GM10266 (cell line): ENCODE measurements at regions not wholly inside any gene's neighbourhood (a gene's known extent, or its start where the extent isn't known, plus 50 kb on each side); places are given as distances from the start of the nearest gene placed in this dataset.
"Not testable (repeated sequence)": the region's sequence is repeated elsewhere in the genome, so short reads cannot be mapped to it uniquely, and the experiment has no call there.

Experiments used
- DNase-seq: peaks from one replicate; pipeline ENCODE4 v3.0.0; 2012; ENCODE audit errors: extremely low spot score
- CTCF ChIP-seq: IDR thresholded peaks from 2 replicates; pipeline ENCODE4 v1.5.1; 2012; ENCODE audit warnings: mild to moderate bottlenecking, low read depth; ENCODE audit not compliant: control insufficient read depth, insufficient read depth; ENCODE audit errors: missing control alignments

GRCh38 chr7:156376317-156376716 is 264.3 kb upstream of the RNF32 start:
- TF ChIP-seq CTCF, result no peak

GRCh38 chr7:156374335-156374734 is 266.2 kb upstream of the RNF32 start:
- TF ChIP-seq CTCF, result no peak
- no peak for DNase-seq

More at GRCh38 chr7:156376317-156376716, 264.3 kb upstream of the RNF32 start:
- no peak for DNase-seq

GRCh38 chr7:156369929-156370328 is 270.6 kb upstream of the RNF32 start:
- not testable (repeated sequence) for DNase-seq

GRCh38 chr7:156368053-156368843 is 272.3 kb upstream of the RNF32 start:
- no peak for TF ChIP-seq CTCF

GRCh38 chr7:156363751-156364150 is 276.8 kb upstream of the RNF32 start:
- DNase-seq, result no peak
- no peak for TF ChIP-seq CTCF

More at GRCh38 chr7:156368053-156368843, 272.3 kb upstream of the RNF32 start:
- no peak for DNase-seq

GRCh38 chr7:156360835-156361234 is 279.7 kb upstream of the RNF32 start:
- TF ChIP-seq CTCF, result no peak
- DNase-seq, result no peak

- TF ChIP-seq CTCF, result no peak
- DNase-seq, result no peak
Measured at GRCh38 chr7:156356551-156356950, 284.0 kb upstream of the RNF32 start.
